HEK293T (cell line): ENCODE measurements at regions not wholly inside any gene's neighbourhood (a gene's known extent, or its start where the extent isn't known, plus 50 kb on each side); places are given as distances from the start of the nearest gene placed in this dataset.

Experiments
- CTCF ChIA-PET: fragments of 350-600 bp; formaldehyde crosslinking; extraction: SDS; loops from one replicate; lab custom pipeline; 2021; ENCODE audit warnings: antibody characterized with exemption, inconsistent platforms; lab: Yijun Ruan, JAX
- POLR2A ChIA-PET: fragments of 350-600 bp; formaldehyde crosslinking; extraction: SDS; loops from one replicate; lab custom pipeline; 2020; ENCODE audit warnings: antibody characterized with exemption, inconsistent platforms; lab: Yijun Ruan, JAX
- DNase-seq: peaks from one replicate; pipeline ENCODE4 v3.0.0; 2012; ENCODE audit warnings: mixed read lengths; ENCODE audit errors: extremely low spot score
- ARNT ChIP-seq: fragments of 450-650 bp; IDR thresholded peaks from 2 replicates; pipeline ENCODE4 v1.6.1; 2017; ENCODE audit warnings: mild to moderate bottlenecking
- BHLHE40 ChIP-seq: fragments of 450-650 bp; IDR thresholded peaks from 2 replicates; pipeline ENCODE4 v1.6.1; 2016; ENCODE audit warnings: mild to moderate bottlenecking, moderate library complexity, borderline replicate concordance
- CTBP1 ChIP-seq: fragments of 450-650 bp; IDR thresholded peaks from 2 replicates; pipeline ENCODE4 v1.6.1; 2016; ENCODE audit warnings: borderline replicate concordance
- ELF4 ChIP-seq: fragments of 450-650 bp; IDR thresholded peaks from 2 replicates; pipeline ENCODE4 v1.6.1; 2017; ENCODE audit warnings: antibody characterized with exemption
- FOXA1 ChIP-seq: fragments of 450-650 bp; IDR thresholded peaks from 2 replicates; pipeline ENCODE4 v1.6.1; 2016; ENCODE audit warnings: mild to moderate bottlenecking
- FOXK2 ChIP-seq: fragments of 450-650 bp; IDR thresholded peaks from 2 replicates; pipeline ENCODE4 v1.6.1; 2016; ENCODE audit warnings: mild to moderate bottlenecking
- FOXM1 ChIP-seq: fragments of 450-650 bp; IDR thresholded peaks from 2 replicates; pipeline ENCODE4 v1.6.1; 2017; ENCODE audit warnings: mild to moderate bottlenecking, borderline replicate concordance
- HDGF ChIP-seq: fragments of 450-650 bp; IDR thresholded peaks from 2 replicates; pipeline ENCODE4 v1.6.1; 2017; ENCODE audit warnings: antibody characterized with exemption, borderline replicate concordance
- L3MBTL2 ChIP-seq: fragments of 450-650 bp; conservative IDR thresholded peaks from 2 replicates; pipeline ENCODE4 v1.6.1; 2016; ENCODE audit warnings: mild to moderate bottlenecking
- LEF1 ChIP-seq: fragments of 450-650 bp; IDR thresholded peaks from 2 replicates; pipeline ENCODE4 v1.6.1; 2017; ENCODE audit warnings: mild to moderate bottlenecking, borderline replicate concordance
- NFRKB ChIP-seq: fragments of 450-650 bp; IDR thresholded peaks from 2 replicates; pipeline ENCODE4 v1.6.1; 2016; ENCODE audit warnings: mild to moderate bottlenecking, moderate library complexity
- SP1 ChIP-seq: fragments of 450-650 bp; IDR thresholded peaks from 2 replicates; pipeline ENCODE4 v1.6.1; 2017
- SUZ12 ChIP-seq: fragments of 450-650 bp; IDR thresholded peaks from 2 replicates; pipeline ENCODE4 v1.6.1; 2016; ENCODE audit warnings: mild to moderate bottlenecking
- TARDBP ChIP-seq: fragments of 450-650 bp; IDR thresholded peaks from 2 replicates; pipeline ENCODE4 v1.6.1; 2016
- ZNF384 ChIP-seq: fragments of 450-650 bp; IDR thresholded peaks from 2 replicates; pipeline ENCODE4 v1.6.1; 2016
- TF ChIP-seq, protein P1 (sequence below): fragments of 450-650 bp; IDR thresholded peaks from 2 replicates; pipeline ENCODE4 v1.6.1; 2016

- CTCF ChIA-PET = no interaction called here
These were observed 288.2 kb upstream of the DIO3 start for GRCh38 chr14:101273091-101273490.

DNA sequence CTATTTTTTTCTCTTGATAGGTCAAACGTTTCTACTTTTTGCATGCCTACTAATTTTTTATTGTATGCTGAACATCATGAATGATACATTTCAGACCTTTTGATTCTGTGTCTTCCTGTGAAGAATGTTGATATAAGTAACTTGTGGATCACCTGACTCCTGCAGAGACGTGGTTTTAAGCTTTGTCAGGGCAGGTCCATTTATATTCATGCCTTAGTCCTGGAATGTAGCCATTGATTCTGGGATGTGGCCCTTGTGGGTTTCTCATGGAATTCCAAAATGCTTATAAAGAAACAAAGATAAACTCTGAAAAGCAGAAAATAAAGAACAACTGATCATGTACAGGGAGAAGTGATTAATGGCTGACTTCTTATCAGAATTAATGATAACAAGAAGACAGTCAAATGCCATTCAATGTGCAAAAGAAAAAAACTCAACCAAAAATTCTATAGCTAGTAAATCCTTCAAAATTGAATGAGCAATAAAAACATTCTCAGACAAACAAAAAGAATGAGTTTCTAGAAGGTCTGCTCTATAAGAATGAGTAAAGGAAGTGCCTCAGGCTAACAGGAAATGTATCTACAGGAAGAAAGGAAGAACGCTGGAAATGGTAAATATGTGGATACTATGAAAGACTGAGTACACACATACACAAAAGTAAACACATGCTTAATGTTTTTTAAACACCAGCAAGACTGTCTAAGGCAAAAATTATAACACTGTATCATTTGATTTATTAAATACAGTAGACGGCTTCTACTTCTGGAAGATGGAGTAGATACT, 284.8 kb upstream of the DIO3 start:
- no peak for DNase-seq
- CTCF ChIA-PET = no interaction called here
- no peak for TF ChIP-seq NFRKB
- no peak for TF ChIP-seq BHLHE40
- no peak for TF ChIP-seq FOXA1
- no peak for TF ChIP-seq SUZ12
- no peak for TF ChIP-seq ARNT
- TF ChIP-seq, protein P1, sequence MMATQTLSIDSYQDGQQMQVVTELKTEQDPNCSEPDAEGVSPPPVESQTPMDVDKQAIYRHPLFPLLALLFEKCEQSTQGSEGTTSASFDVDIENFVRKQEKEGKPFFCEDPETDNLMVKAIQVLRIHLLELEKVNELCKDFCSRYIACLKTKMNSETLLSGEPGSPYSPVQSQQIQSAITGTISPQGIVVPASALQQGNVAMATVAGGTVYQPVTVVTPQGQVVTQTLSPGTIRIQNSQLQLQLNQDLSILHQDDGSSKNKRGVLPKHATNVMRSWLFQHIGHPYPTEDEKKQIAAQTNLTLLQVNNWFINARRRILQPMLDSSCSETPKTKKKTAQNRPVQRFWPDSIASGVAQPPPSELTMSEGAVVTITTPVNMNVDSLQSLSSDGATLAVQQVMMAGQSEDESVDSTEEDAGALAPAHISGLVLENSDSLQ = no peak
- no peak for TF ChIP-seq ZNF384
- no peak for TF ChIP-seq SP1
- TF ChIP-seq HDGF = no peak
- TF ChIP-seq ELF4 = no peak
- no peak for TF ChIP-seq L3MBTL2
- TF ChIP-seq FOXM1 = no peak
- no peak for TF ChIP-seq CTBP1
- POLR2A ChIA-PET = interaction anchor here (0.6 kb wide), 1 partner anchor 99 kb away, joined by 3 read pairs; no protein-coding TSS in a partner anchor

More at GRCh38 chr14:101273091-101273490, 288.2 kb upstream of the DIO3 start:
- no peak for TF ChIP-seq LEF1
- no peak for TF ChIP-seq TARDBP
- TF ChIP-seq ARNT = no peak
- TF ChIP-seq FOXA1 = no peak
- TF ChIP-seq, protein P1 = no peak
- no peak for TF ChIP-seq ELF4
- TF ChIP-seq SUZ12 = no peak
- no peak for TF ChIP-seq FOXM1
- TF ChIP-seq FOXK2 = no peak
- no peak for TF ChIP-seq NFRKB
- no peak for TF ChIP-seq HDGF
- no peak for TF ChIP-seq L3MBTL2
- TF ChIP-seq CTBP1 = no peak
- no peak for TF ChIP-seq SP1
- TF ChIP-seq ZNF384 = no peak
- TF ChIP-seq BHLHE40 = no peak
- DNase-seq = no peak
- POLR2A ChIA-PET = no interaction called here

- TF ChIP-seq LEF1 (no peak), NFRKB (no peak), ZNF384 (no peak), SUZ12 (no peak), CTBP1 (no peak), FOXM1 (no peak), HDGF (no peak), BHLHE40 (no peak), FOXK2 (no peak), ARNT (no peak), L3MBTL2 (no peak), SP1 (no peak), TARDBP (no peak), FOXA1 (no peak), ELF4 (no peak)
- TF ChIP-seq, protein P1 = no peak
- ChIA-PET CTCF (no interaction called here), POLR2A (no interaction called here)
- DNase-seq = no peak
These were observed 278.9 kb upstream of the DIO3 start for GRCh38 chr14:101282418-101282817.

- ChIA-PET CTCF (no interaction called here), POLR2A (no interaction called here)
- TF ChIP-seq TARDBP (no peak), SUZ12 (no peak), SP1 (no peak), ARNT (no peak), HDGF (no peak), ZNF384 (no peak), FOXA1 (no peak), CTBP1 (no peak), ELF4 (no peak), FOXK2 (no peak), BHLHE40 (no peak), NFRKB (no peak), FOXM1 (no peak), L3MBTL2 (no peak), LEF1 (no peak)
- TF ChIP-seq, protein P1 = no peak
- no peak for DNase-seq
These were observed 276.6 kb upstream of the DIO3 start for GRCh38 chr14:101284711-101285110.

DNA sequence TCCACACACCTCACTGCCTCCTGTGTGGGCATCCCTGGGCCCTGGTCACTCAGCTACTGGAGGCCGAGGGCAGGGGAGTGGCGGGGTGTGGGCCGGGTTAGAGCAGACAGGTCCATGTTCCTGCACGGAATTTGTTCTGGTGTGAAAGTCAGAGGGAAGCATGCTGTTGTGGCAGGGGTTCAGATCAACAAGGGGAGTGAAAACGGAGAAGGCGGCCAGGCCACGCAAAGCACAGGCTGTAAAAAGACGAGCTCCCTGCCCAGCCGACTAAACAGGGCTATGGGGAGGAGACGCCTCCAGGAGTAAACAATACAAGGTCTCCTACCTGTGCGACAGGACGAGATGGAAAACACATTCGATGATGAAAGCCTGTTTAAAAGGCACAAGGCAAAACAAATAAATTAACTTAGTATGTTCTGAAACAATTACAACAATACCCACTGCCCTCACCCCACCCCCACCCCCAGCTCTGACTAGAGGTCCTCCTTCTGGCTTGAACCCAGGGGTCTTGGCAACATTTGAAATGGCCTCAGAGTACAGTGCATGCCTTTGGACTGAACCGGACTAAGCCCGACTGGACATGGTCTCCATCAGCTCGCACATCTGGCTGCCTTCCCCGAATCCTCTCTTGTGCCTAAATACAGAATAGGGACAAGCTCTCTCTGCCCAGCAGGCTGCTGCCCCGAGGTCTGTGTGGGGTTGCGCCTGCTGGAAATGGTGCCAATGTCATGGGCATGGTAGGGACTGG, 274.9 kb upstream of the DIO3 start:
- ChIA-PET CTCF (no interaction called here), POLR2A (no interaction called here)
- TF ChIP-seq SUZ12 (no peak), L3MBTL2 (no peak), ZNF384 (no peak), ARNT (no peak), FOXK2 (no peak), LEF1 (no peak), TARDBP (no peak)
- DNase-seq = no peak
